ENCODE measurements at regions not wholly inside any gene's neighbourhood (a gene's known extent, or its start where the extent isn't known, plus 50 kb on each side); places are given as distances from the start of the nearest gene placed in this dataset.

DNA sequence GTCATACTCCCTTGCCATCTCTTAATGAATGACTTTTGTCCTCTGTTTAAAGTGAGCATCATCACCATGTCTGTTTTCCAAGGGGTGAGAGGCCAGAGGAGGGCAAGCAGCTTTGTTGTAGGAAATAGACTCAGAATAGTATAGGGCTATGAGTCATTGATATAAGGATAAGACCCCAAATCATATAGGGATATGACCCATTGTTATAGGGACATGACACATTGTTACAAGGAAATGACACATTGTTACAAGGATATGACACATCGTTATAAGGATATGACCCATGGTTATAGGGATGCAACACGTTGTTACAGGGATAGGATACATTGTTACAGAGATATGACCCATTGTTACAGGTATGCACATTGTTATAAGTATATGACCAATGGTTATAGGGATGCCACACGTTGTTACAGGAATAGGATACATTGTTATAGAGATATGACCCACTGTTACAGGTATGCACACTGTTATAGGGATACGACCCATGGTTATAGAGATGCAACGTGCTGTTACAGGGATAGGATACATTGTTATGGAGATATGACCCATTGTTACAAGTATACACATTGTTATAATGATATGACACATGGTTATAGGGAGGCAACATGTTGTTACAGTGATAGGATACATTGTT lies 311.1 kb upstream of the ADARB2 start:
- H3K9me3 Mint-ChIP-seq: peaks cover 31% of the 10 kb centered on the region
- H3K27ac Mint-ChIP-seq: no peak overlapping the region
- no peaks in the 10 kb centered on the region for H3K27me3 Mint-ChIP-seq (ENCODE audit: insufficient read depth)
- TF ChIP-seq, protein P1, sequence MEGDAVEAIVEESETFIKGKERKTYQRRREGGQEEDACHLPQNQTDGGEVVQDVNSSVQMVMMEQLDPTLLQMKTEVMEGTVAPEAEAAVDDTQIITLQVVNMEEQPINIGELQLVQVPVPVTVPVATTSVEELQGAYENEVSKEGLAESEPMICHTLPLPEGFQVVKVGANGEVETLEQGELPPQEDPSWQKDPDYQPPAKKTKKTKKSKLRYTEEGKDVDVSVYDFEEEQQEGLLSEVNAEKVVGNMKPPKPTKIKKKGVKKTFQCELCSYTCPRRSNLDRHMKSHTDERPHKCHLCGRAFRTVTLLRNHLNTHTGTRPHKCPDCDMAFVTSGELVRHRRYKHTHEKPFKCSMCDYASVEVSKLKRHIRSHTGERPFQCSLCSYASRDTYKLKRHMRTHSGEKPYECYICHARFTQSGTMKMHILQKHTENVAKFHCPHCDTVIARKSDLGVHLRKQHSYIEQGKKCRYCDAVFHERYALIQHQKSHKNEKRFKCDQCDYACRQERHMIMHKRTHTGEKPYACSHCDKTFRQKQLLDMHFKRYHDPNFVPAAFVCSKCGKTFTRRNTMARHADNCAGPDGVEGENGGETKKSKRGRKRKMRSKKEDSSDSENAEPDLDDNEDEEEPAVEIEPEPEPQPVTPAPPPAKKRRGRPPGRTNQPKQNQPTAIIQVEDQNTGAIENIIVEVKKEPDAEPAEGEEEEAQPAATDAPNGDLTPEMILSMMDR (IDR thresholded peaks at IDR 0.05): no peak
- H3K4me1 Mint-ChIP-seq (ENCODE audit: low read depth): no peaks in the 10 kb centered on the region
- H3K36me3 Mint-ChIP-seq (ENCODE audit: low read depth): no peaks in the 10 kb centered on the region
- DNase-seq: no peak
- no peak overlapping the region for H3K4me3 Mint-ChIP-seq

DNA sequence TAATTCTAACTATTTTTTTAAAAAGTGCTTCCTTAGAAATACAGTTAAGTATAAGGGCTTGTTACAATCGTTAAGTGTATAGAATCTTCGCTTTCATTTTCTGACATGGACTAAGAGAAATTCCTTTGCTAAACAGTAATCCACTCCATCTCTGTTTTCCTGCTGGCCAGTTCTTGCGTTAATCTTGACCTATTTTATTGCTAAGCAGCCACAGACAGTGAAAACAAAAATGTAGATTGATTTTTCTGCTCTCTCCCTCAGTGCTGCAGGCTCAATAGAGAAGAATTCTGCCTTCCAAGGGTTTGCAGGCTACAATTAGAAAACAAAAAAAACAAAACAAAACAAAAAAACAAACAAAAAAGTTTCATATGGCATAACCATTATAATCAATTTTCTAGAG lies 310.4 kb upstream of the ADARB2 start:
- no peak for DNase-seq
- TF ChIP-seq, protein P1 (IDR thresholded peaks at IDR 0.05): no peak
- H3K27ac Mint-ChIP-seq: no peak overlapping the region
- no peaks in the 10 kb centered on the region for H3K4me1 Mint-ChIP-seq (ENCODE audit: low read depth)
- H3K27me3 Mint-ChIP-seq (ENCODE audit: insufficient read depth): no peaks in the 10 kb centered on the region
- H3K4me3 Mint-ChIP-seq: no peak overlapping the region
- H3K9me3 Mint-ChIP-seq: peaks cover 33% of the 10 kb centered on the region
- H3K36me3 Mint-ChIP-seq (ENCODE audit: low read depth): no peaks in the 10 kb centered on the region

DNA sequence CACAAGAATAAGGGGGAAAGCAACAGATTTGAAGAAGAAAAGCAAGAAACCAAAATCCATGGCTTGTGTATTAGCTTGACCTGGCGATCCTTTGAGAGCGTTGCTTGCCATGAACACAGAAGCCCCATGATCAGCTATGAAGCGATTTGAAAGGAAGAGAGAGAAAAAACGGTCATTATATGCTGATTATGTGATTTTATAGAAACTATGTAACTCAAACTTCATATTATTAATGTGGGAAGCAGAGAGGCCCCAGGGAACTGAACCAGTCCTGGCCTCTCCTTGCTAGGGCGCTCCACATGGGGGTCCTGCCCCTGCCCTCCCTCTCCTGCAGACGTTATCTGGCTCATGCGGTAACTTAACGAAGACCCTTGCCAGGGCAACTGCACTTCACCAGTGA lies 306.1 kb upstream of the ADARB2 start:
- Mint-ChIP-seq H3K27me3 (ENCODE audit: insufficient read depth) (no peaks in the 10 kb centered on the region; the same call in 1 of the 2 replicates), H3K27ac (no peak overlapping the region), H3K36me3 (ENCODE audit: low read depth) (no peaks in the 10 kb centered on the region), H3K9me3 (peaks cover 36% of the 10 kb centered on the region), H3K4me3 (no peak overlapping the region), H3K4me1 (ENCODE audit: low read depth) (no peaks in the 10 kb centered on the region)
- DNase-seq: no peak
- TF ChIP-seq, protein P1 (IDR thresholded peaks at IDR 0.05): no peak

DNA sequence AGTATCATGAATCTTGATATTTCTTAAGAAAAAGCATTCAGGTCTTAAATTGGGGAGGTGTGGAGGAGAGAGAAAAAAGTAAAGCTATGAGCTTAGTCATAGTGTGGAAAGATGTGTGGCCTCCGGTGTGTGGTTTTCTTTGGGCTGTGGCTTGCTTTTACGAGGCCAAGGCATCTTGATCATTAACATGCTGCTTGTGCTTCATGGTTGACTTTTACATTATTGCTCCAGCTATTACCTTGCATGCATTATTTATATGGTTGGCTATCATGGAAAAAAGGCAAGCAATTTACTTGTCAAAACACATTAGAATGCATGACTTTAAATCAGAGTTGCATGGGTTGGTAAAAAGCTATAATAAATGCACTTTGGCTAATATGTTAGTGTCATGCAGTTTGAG lies 300.7 kb upstream of the ADARB2 start:
- Mint-ChIP-seq H3K27me3 (ENCODE audit: insufficient read depth) (no peaks in the 10 kb centered on the region; the same call in none of the 2 replicates), H3K4me3 (no peak overlapping the region)

DNA sequence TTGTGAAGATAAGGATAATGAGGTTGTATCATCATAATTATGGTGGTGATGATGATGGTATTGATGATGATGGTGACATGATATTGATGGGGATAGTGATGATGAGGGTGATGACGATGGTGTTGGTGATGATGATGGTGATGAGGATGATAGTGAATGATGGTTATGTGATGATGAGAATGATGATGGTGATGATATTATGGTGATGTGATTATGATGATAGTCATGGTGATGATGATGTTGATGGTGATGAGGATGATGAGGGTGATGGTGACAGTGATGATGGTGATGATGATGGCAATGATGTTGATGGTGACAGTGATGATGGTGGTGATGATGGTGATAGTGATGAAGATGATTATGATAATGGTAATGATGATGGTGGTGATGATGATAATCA lies 299.9 kb upstream of the ADARB2 start:
- no peaks in the 10 kb centered on the region for H3K4me1 Mint-ChIP-seq (ENCODE audit: low read depth)
- 0 out of 2 replicates have a peak, but pooled peaks cover 5% of the 10 kb centered on the region for H3K36me3 Mint-ChIP-seq (ENCODE audit: low read depth)
- no peak overlapping the region for H3K4me3 Mint-ChIP-seq
- TF ChIP-seq, protein P1 (IDR thresholded peaks at IDR 0.05): no peak
- no peak overlapping the region for H3K27ac Mint-ChIP-seq
- H3K27me3 Mint-ChIP-seq (ENCODE audit: insufficient read depth): no peaks in the 10 kb centered on the region; the same call in none of the 2 replicates
- peaks cover 37% of the 10 kb centered on the region for H3K9me3 Mint-ChIP-seq
- no peak for DNase-seq

More for the DNA sequence above, 300.7 kb upstream of the ADARB2 start:
- no peak for DNase-seq
- 0 out of 2 replicates have a peak, but pooled peaks cover 5% of the 10 kb centered on the region for H3K36me3 Mint-ChIP-seq (ENCODE audit: low read depth)
- peaks cover 30% of the 10 kb centered on the region for H3K9me3 Mint-ChIP-seq
- H3K4me1 Mint-ChIP-seq (ENCODE audit: low read depth): no peaks in the 10 kb centered on the region
- TF ChIP-seq, protein P1 (IDR thresholded peaks at IDR 0.05): no peak
- H3K27ac Mint-ChIP-seq: no peak overlapping the region

Measured in HFFc6 (cell line).